ENCODE measurements at regions not wholly inside any gene's neighbourhood (a gene's known extent, or its start where the extent isn't known, plus 50 kb on each side); places are given as distances from the start of the nearest gene placed in this dataset.

DNA sequence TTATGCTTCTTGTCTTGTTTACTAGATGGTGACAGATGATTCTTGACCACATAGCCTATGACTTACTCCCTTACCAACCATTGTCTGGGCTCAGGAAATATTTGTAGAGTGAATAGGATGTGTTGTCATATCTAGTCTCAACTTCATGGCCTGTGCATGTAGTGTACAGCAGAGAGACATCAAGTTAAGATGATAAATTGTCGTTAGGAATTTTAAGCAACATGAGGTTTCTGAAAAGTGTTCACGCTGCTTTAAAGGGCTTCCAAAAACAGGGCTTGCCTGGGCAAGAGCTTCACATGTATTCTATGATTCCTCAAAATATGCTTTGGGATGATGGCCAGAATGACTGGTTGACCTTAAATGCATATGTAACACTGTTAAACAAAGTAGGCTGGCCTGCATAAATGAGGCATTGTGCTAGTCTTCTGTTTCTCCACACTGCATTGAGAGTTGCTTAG, 424.0 kb downstream of the RND3 start:
- TF ChIP-seq ZNF274 (IDR thresholded peaks at IDR 0.05; ENCODE audit: low read depth, low read length) (no peak), YY1 (IDR thresholded peaks at IDR 0.05; ENCODE audit: insufficient read depth, insufficient read length) (no peak)
